Adrenal gland (tissue), 9 donors: ENCODE measurements at regions not wholly inside any gene's neighbourhood (a gene's known extent, or its start where the extent isn't known, plus 50 kb on each side); places are given as distances from the start of the nearest gene placed in this dataset.

ENCODE experiments used
- DNase-seq, 7 donors: peaks; one replicate each; pipeline ENCODE4 v3.0.0-alpha.2; 2019 to 2020
- H3K27ac ChIP-seq, 5 donors: fragments of 200-600 bp; sonication (generic) in 4 of 5; 1 replicate in 3 of 5; 2 replicates in 2 of 5; pipeline versions ENCODE4 v1.5.1 to v1.8.0; 2016 to 2020; ENCODE audit warnings: mild to moderate bottlenecking in 1 of 5
- H3K27me3 ChIP-seq: fragments of 200-600 bp; 2 replicates; pipeline ENCODE4 v1.8.0; 2021
- H3K36me3 ChIP-seq, 2 donors: fragments of 200-600 bp; replicated peaks in 1 of 2; 1 replicate in 1 of 2; 2 replicates in 1 of 2; pipeline versions ENCODE4 v1.5.1 to v1.8.0; 2018 to 2022
- H3K4me1 ChIP-seq, 2 donors: fragments of 200-600 bp; replicated peaks in 1 of 2; 1 replicate in 1 of 2; 2 replicates in 1 of 2; pipeline versions ENCODE4 v1.5.1 to v1.8.0; 2018 to 2021
- H3K4me3 ChIP-seq, 4 donors: fragments of 200-600 bp; sonication (generic) in 3 of 4; one replicate each; pipeline ENCODE4 v1.5.1; 2016 to 2018
- H3K9me3 ChIP-seq, 3 donors: fragments of 200-600 bp; sonication (generic) in 1 of 3; replicated peaks in 1 of 3; 1 replicate in 2 of 3; 2 replicates in 1 of 3; pipeline versions ENCODE4 v1.5.1 to v1.8.0; 2016 to 2021
- POLR2A ChIP-seq, 2 donors: fragments of 450-650 bp; IDR thresholded peaks; one replicate each; pipeline ENCODE4 v1.6.1; 2017; ENCODE audit warnings: antibody characterized with exemption in 2 of 2, mild to moderate bottlenecking in 2 of 2, moderate library complexity in 1 of 2
- WGBS, 4 donors: extraction: QIAGEN DNeasy Blood & Tissue Kit in 2 of 4; methylation state at CpG; one replicate each; pipeline versions ENCODE4 v1.1.5 to v1.1.7; 2013 to 2017; 5-methylcytosine and 5-hydroxymethylcytosine counted together
- intact Hi-C, 2 donors: fragments of 100-400 bp; cut with DNase I; formaldehyde crosslinking; loops; one replicate each; pipeline versions ENCODE4 v1.14.1 to v1.15.0; 2022 to 2023
- TF ChIP-seq, protein P1 (sequence below), 6 experiments: fragments of 450-650 bp in 4 of 6; fragments of 200-600 bp in 2 of 6; sonication (generic) in 1 of 6; IDR thresholded peaks; 1 replicate in 5 of 6; 2 replicates in 1 of 6; pipeline versions ENCODE4 v1.5.1 to v1.8.0; 2016 to 2021; ENCODE audit warnings: antibody characterized with exemption in 6 of 6, mild to moderate bottlenecking in 2 of 6, moderate library complexity in 1 of 6
- donor health status: healthy with polysubstance abuse.
- donor health status: Bipolar disorder and iron deficiency.
- donor health status: DM: yes; HTN: yes; CAD: no.
- donor health status: DM: no; HTN: no; CAD: no.
- donor health status: DM: no; HTN: no; CAD: no.

- intact Hi-C loops = no loop called here
- Histone ChIP-seq H3K27me3 (no peaks in the 10 kb centered on the region), H3K4me3 (no peak overlapping the region), H3K4me1 (no peaks in the 10 kb centered on the region), H3K9me3 (no peaks in the 10 kb centered on the region), H3K36me3 (no peaks in the 10 kb centered on the region), H3K27ac (no peak overlapping the region)
- no peak for DNase-seq
- TF ChIP-seq, protein P1, sequence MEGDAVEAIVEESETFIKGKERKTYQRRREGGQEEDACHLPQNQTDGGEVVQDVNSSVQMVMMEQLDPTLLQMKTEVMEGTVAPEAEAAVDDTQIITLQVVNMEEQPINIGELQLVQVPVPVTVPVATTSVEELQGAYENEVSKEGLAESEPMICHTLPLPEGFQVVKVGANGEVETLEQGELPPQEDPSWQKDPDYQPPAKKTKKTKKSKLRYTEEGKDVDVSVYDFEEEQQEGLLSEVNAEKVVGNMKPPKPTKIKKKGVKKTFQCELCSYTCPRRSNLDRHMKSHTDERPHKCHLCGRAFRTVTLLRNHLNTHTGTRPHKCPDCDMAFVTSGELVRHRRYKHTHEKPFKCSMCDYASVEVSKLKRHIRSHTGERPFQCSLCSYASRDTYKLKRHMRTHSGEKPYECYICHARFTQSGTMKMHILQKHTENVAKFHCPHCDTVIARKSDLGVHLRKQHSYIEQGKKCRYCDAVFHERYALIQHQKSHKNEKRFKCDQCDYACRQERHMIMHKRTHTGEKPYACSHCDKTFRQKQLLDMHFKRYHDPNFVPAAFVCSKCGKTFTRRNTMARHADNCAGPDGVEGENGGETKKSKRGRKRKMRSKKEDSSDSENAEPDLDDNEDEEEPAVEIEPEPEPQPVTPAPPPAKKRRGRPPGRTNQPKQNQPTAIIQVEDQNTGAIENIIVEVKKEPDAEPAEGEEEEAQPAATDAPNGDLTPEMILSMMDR (IDR thresholded peaks at IDR 0.05) = no peak
- TF ChIP-seq POLR2A (IDR thresholded peaks at IDR 0.05) = no peak
- 78 to 89% (median 83%) methylated on average over 3 of the region's 3 CpGs for WGBS, 4 donors
Measured at GRCh38 chr5:82765765-82766164, 311.4 kb downstream of the TMEM167A start.

DNA sequence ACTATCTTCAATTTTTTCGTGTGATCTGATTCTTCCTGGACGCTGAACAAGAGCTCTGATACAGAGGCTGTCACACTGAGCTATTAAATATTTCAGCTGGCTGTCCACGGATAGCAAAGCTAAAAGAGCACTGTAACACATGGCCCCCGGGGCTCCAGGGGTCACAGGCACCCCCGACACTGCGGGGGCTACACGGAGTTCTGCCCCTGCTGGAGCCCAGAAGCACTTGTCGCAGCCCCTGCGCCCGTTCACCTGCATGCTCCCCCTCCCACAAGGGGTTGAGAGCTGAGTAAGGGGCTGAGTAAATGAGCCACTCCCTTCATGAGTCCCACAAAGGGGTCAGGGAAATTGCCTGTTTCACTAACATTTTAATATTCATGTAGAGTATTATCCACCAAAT lies 316.3 kb downstream of the TMEM167A start:
- H3K36me3 ChIP-seq = no peaks in the 10 kb centered on the region
- no peaks in the 10 kb centered on the region for H3K27me3 ChIP-seq
- no peak for DNase-seq
- H3K9me3 ChIP-seq = no peaks in the 10 kb centered on the region
- TF ChIP-seq, protein P1 (IDR thresholded peaks at IDR 0.05) = no peak
- TF ChIP-seq POLR2A (IDR thresholded peaks at IDR 0.05) = no peak
- H3K4me1 ChIP-seq = no peaks in the 10 kb centered on the region
- no peak overlapping the region for H3K27ac ChIP-seq
- intact Hi-C loops = no loop called here
- WGBS, 4 donors = 87 to 92% (median 91%) methylated on average over 10 of the region's 10 CpGs
- no peak overlapping the region for H3K4me3 ChIP-seq

- Histone ChIP-seq H3K36me3 (no peaks in the 10 kb centered on the region), H3K4me3 (no peak overlapping the region), H3K27me3 (no peaks in the 10 kb centered on the region), H3K4me1 (peaks cover 0 to 7% of the 10 kb centered on the region in 2 donors), H3K27ac (no peak overlapping the region), H3K9me3 (no peaks in the 10 kb centered on the region)
- no peak for DNase-seq
- 79 to 86% (median 84%) methylated on average over 3 of the region's 3 CpGs for WGBS, 4 donors
- intact Hi-C loops = no loop called here
- no peak for TF ChIP-seq POLR2A (IDR thresholded peaks at IDR 0.05)
- TF ChIP-seq, protein P1 (IDR thresholded peaks at IDR 0.05) = no peak
Measured at GRCh38 chr5:82758881-82759280, 318.3 kb downstream of the TMEM167A start.

DNA sequence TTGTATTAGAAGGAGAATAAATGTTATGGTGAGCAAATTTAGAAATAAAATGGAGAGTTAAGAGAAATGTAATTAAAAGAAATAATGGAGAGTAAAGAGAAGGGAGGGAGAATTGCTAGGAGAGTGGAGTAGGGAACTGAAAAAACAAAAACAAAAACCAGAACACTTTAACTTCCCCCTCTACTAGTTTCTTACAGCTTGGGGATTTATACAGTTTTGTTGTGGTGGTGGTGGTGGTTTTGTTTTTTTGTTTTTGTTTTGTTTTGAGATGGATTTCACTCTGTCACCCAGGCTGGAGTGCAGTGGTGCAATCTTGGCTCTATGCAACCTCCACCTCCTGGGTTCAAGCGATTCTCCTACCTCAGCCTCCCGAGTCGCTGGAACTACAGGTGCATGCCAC lies 322.4 kb downstream of the TMEM167A start:
- H3K27ac ChIP-seq = no peak overlapping the region
- TF ChIP-seq, protein P1 (IDR thresholded peaks at IDR 0.05) = no peak
- TF ChIP-seq POLR2A (IDR thresholded peaks at IDR 0.05) = no peak
- H3K4me3 ChIP-seq = no peak overlapping the region
- intact Hi-C loops = no loop called here
- no peak for DNase-seq
- peaks cover 0 to 9% of the 10 kb centered on the region in 2 donors for H3K4me1 ChIP-seq
- 84 to 98% (median 97%) methylated on average over 3 of the region's 3 CpGs for WGBS, 4 donors
- H3K36me3 ChIP-seq = no peaks in the 10 kb centered on the region
- H3K27me3 ChIP-seq = no peaks in the 10 kb centered on the region
- no peaks in the 10 kb centered on the region for H3K9me3 ChIP-seq
